ENCODE measurements at regions not wholly inside any gene's neighbourhood (a gene's known extent, or its start where the extent isn't known, plus 50 kb on each side); places are given as distances from the start of the nearest gene placed in this dataset.

- intact Hi-C loops (cut with micrococcal nuclease; ENCODE audit: unreplicated experiment): no loop called here
- no peak for DNase-seq
- CTCF ChIA-PET: no interaction called here
- Mint-ChIP-seq H3K9me3 (ENCODE audit: low read depth, unreplicated experiment) (peaks cover 11% of the 10 kb centered on the region), H3K36me3 (ENCODE audit: insufficient read depth, unreplicated experiment) (no peaks in the 10 kb centered on the region), H3K4me1 (ENCODE audit: low read depth, unreplicated experiment) (no peaks in the 10 kb centered on the region), H3K27ac (ENCODE audit: unreplicated experiment) (no peak overlapping the region), H3K27me3 (ENCODE audit: unreplicated experiment) (no peaks in the 10 kb centered on the region), H3K4me3 (ENCODE audit: low read depth, unreplicated experiment) (no peak overlapping the region)
- BruUV-seq (replicated peaks): no TSS peak
- TF ChIP-seq CTCF (IDR thresholded peaks at IDR 0.05; ENCODE audit: unreplicated experiment): no peak
Measured at GRCh38 chr4:189311251-189311650, 629.4 kb upstream of the FRG1 start.

DNA sequence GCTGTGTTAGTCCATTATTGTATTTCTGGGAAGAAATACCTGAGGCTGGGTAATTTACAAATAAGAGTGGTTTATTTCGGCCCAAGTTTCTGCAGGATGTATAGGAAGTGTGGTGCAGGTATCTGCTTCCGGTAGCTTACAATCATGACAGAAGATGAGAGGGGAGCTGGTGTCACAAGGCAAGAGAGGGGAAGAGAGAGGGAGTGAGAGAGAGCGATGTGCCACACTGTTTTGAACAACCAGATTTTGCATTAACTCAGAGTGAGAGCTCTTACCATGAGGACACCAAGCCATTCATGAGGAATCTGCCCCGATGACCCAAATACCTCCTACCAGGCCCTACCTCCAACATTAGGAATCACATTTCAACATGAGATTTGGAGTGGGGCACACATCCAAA lies 627.6 kb upstream of the FRG1 start:
- no peak for TF ChIP-seq CTCF (IDR thresholded peaks at IDR 0.05; ENCODE audit: unreplicated experiment)
- intact Hi-C loops (cut with micrococcal nuclease; ENCODE audit: unreplicated experiment): no loop called here
- Mint-ChIP-seq H3K27ac (ENCODE audit: unreplicated experiment) (no peak overlapping the region), H3K4me1 (ENCODE audit: low read depth, unreplicated experiment) (no peaks in the 10 kb centered on the region), H3K9me3 (ENCODE audit: low read depth, unreplicated experiment) (peaks cover 13% of the 10 kb centered on the region), H3K27me3 (ENCODE audit: unreplicated experiment) (no peaks in the 10 kb centered on the region), H3K36me3 (ENCODE audit: insufficient read depth, unreplicated experiment) (no peaks in the 10 kb centered on the region), H3K4me3 (ENCODE audit: low read depth, unreplicated experiment) (no peak overlapping the region)
- CTCF ChIA-PET: no interaction called here
- no TSS peak for BruUV-seq (replicated peaks)
- DNase-seq: no peak

GRCh38 chr4:189313861-189314513 lies 626.7 kb upstream of the FRG1 start:
- no peak overlapping the region for H3K27ac Mint-ChIP-seq (ENCODE audit: unreplicated experiment)
- no peak for DNase-seq
- H3K9me3 Mint-ChIP-seq (ENCODE audit: low read depth, unreplicated experiment): peaks cover 15% of the 10 kb centered on the region
- no peak for TF ChIP-seq CTCF (IDR thresholded peaks at IDR 0.05; ENCODE audit: unreplicated experiment)
- no peaks in the 10 kb centered on the region for H3K4me1 Mint-ChIP-seq (ENCODE audit: low read depth, unreplicated experiment)
- intact Hi-C loops (cut with micrococcal nuclease; ENCODE audit: unreplicated experiment): no loop called here
- BruUV-seq (replicated peaks): no TSS peak
- CTCF ChIA-PET: no interaction called here
- no peaks in the 10 kb centered on the region for H3K27me3 Mint-ChIP-seq (ENCODE audit: unreplicated experiment)
- H3K4me3 Mint-ChIP-seq (ENCODE audit: low read depth, unreplicated experiment): no peak overlapping the region
- H3K36me3 Mint-ChIP-seq (ENCODE audit: insufficient read depth, unreplicated experiment): no peaks in the 10 kb centered on the region

GRCh38 chr4:189322426-189322825 lies 618.2 kb upstream of the FRG1 start:
- CTCF ChIA-PET: no interaction called here
- H3K27me3 Mint-ChIP-seq (ENCODE audit: unreplicated experiment): no peaks in the 10 kb centered on the region
- no TSS peak for BruUV-seq (replicated peaks)
- intact Hi-C loops (cut with micrococcal nuclease; ENCODE audit: unreplicated experiment): no loop called here
- no peaks in the 10 kb centered on the region for H3K36me3 Mint-ChIP-seq (ENCODE audit: insufficient read depth, unreplicated experiment)
- H3K27ac Mint-ChIP-seq (ENCODE audit: unreplicated experiment): no peak overlapping the region
- peaks cover 10% of the 10 kb centered on the region for H3K9me3 Mint-ChIP-seq (ENCODE audit: low read depth, unreplicated experiment)
- no peak overlapping the region for H3K4me3 Mint-ChIP-seq (ENCODE audit: low read depth, unreplicated experiment)
- no peak for TF ChIP-seq CTCF (IDR thresholded peaks at IDR 0.05; ENCODE audit: unreplicated experiment)
- no peak for DNase-seq
- no peaks in the 10 kb centered on the region for H3K4me1 Mint-ChIP-seq (ENCODE audit: low read depth, unreplicated experiment)
